Limb (tissue), 2 donors: ENCODE measurements at regions not wholly inside any gene's neighbourhood (a gene's known extent, or its start where the extent isn't known, plus 50 kb on each side); places are given as distances from the start of the nearest gene placed in this dataset.

Source experiments
- DNase-seq, 2 donors: peaks; one replicate each; pipeline ENCODE4 v3.0.0-alpha.2; 2016; ENCODE audit errors: extremely low spot score in 2 of 2

DNA sequence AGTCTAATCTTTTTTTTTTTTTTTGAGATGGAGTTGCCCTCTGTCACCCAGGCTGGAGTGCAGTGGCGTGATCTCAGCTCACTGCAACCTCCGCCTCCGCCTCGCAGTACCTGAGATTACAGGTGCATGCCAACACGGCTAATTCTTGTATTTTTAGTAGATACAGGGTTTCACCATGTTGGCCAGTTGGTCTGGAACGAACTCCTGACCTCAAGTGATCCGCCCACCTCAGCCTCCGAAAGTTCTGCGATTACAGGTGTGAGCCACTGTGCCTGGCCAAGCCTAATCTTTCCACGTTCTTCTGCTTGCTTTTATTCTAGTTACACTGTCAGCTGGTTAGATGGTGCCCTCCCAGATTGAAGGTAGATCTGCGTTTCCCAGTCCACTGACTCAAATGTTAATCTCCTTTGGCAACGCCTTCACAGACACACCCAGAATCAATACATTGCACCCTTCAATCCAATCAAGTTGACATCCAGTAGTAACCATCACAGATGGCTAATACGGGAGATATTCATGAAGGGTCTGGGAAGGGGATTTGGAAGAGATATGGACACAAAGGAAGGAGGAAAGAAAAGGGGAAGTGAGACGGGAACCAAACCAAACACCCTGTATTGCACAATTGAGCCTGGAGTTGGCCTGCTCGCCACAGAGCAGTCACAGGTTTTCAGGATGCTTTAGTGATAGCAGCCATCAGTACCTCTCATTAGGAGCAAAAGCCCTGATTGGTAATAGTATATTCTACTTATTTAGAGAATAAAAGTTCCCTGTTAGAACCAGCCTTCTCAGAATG is 229.8 kb downstream of the PIK3C3 start:
- no peak for DNase-seq

- DNase-seq: no peak
Measured at GRCh38 chr18:42185486-42185885, 230.5 kb downstream of the PIK3C3 start.

- no peak for DNase-seq
Measured at GRCh38 chr18:42187611-42188380, 232.8 kb downstream of the PIK3C3 start.

DNA sequence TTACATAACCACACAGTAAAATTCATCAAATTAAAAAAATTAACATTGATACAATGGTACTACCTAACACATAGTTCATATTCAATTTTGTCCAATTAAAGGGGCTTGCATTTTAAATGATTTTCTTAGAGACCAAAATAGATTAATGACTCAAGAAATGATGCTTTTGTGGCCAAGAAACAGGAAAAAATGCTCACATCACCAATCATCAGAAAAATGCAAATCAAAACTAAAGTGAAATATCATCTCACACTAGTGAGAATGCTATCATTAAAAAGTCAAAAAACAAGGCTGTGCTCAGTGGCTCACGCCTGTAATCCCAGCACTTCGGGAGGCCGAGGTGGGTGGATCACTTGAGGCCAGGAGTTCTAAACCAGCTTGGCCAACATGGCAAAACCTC is 235.6 kb downstream of the PIK3C3 start:
- no peak for DNase-seq

GRCh38 chr18:42192251-42193248 is 237.5 kb downstream of the PIK3C3 start:
- no peak for DNase-seq

- DNase-seq: no peak
Measured at GRCh38 chr18:42196651-42197050, 241.6 kb downstream of the PIK3C3 start.

GRCh38 chr18:42201137-42201536 is 246.1 kb downstream of the PIK3C3 start:
- no peak for DNase-seq

DNA sequence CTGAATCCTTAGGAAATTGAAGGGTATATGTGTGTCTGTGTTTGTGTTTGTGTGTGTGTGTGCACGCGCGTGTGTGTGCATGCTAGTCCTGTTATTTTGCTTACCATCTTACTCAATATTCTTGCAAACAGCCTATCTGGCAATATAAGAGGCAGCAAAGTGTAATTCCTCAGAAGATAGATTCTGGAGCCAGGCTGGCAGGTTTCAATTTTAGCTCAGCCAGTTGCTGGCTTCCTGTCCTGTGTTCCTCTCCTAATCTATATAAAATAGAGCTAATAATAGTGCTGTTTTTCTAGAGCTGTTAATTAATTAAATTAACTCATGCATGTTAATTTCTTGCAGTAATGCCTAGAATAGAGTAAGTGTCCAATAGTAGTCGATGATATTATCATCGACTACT is 256.2 kb downstream of the PIK3C3 start:
- no peak for DNase-seq

- DNase-seq: no peak
Measured at GRCh38 chr18:42222557-42222956, 267.5 kb downstream of the PIK3C3 start.

DNA sequence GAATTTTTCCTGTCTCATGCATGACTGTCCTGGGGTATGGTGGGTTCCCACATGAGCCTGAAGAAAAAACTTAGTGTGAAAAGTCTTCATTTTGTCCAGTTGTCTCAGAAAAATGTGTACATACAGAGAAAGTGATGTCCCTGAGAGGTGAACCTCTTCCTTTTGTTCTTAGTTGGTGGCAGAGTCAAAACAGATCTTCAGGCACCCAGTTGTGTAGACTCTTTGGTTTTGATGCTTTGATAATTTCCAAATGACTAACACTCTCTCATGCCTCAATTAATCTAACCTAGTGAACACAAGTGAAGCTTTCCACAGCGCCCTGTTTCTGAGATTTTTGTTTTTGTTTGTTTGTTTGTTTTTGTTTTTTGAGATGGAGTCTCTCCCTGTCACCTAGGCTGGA is 273.5 kb downstream of the PIK3C3 start:
- no peak for DNase-seq

GRCh38 chr18:42229211-42230210 is 274.5 kb downstream of the PIK3C3 start:
- no peak for DNase-seq

DNA sequence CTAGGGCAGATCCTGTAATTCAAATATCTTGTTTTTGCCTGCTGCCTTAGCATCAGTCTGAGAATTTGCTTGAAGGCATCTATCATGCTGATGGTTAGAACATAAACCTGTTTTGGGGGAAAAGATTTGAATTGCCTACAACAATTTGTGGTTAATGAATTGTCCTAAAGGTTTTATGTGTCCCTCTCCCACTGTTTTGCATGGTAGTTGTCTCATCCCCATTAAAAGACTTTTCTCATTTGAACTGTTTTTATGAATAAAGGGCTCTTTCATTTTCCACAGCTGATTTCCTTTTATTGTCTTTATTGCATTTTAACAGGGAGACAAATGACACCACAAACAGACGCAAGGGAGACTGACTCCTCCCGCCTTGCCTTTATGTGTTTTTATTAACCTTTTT is 275.6 kb downstream of the PIK3C3 start:
- DNase-seq: no peak

GRCh38 chr18:42231284-42231683 is 276.2 kb downstream of the PIK3C3 start:
- DNase-seq: no peak

- no peak for DNase-seq
Measured at GRCh38 chr18:42231796-42232195, 276.8 kb downstream of the PIK3C3 start.

- no peak for DNase-seq
Measured at GRCh38 chr18:42233908-42234307, 278.9 kb downstream of the PIK3C3 start.

GRCh38 chr18:42242758-42243157 is 287.7 kb downstream of the PIK3C3 start:
- DNase-seq: no peak

DNA sequence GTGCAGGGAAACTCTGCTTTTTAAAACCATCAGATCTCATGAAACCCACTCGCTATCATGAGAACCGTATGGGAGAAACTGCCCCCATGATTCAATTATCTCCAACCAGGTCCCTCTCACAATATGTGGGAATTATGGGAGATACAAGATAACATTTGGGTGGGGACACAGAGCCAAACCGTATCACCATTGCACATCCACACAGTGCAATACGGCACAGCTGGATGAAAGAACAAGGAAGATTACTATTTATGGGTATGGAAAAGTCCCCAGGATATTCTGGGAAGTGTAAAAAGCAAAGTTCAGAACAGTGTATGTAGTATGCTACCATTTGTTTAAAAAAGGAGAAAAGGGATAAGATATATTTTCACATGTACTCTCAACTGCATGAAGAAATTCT is 290.1 kb downstream of the PIK3C3 start:
- DNase-seq: no peak

DNA sequence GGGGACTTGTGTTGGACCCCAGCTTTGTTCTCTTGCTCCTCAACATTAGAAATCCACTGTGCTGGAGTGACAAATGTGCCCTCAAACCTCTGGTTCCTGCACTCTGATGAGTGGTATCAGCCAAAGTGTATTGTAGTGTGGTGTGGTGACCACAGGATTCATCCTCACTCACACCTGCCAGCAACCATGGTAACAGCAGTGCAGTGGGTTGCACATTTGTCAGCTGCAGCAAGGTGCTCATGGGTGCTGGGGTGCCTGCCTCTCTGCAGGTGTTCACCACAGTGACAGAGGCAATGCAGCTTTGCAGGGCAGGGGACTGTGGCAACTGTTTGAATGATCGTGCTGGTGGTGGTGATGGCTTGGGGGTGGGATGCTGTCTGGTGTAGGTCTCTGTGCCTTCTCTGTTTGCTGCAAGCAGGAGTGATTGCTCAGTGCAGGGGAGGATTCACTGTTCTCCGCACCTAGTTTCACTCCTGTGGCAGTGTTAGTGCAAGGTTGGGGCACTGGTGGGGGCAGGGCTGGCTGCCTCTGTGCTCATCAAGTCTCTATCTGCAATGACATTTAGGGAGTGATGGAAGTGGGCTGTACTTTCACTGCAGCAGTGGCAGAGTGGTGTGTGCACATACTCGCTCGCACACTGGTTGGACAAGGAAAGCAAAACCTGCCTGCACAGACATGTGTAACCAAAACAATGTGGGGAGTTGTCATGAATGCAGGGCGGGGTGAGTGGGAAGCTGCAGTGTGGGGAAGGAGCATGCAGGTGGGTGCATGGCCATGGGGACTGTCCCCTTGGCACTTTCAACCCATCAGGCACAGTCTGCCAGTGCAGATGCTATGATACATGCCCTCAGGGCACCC is 301.1 kb downstream of the PIK3C3 start:
- DNase-seq: no peak

- no peak for DNase-seq
Measured at GRCh38 chr18:42258301-42258965, 303.4 kb downstream of the PIK3C3 start.
